ENCODE measurements at regions not wholly inside any gene's neighbourhood (a gene's known extent, or its start where the extent isn't known, plus 50 kb on each side); places are given as distances from the start of the nearest gene placed in this dataset.

- TF ChIP-seq POLR2A (IDR thresholded peaks at IDR 0.05; ENCODE audit: low read length) = no peak
- no peak for TF ChIP-seq GATA1 (IDR thresholded peaks at IDR 0.05; ENCODE audit: low read depth, low read length)
Measured at GRCh38 chr12:115403253-115403652, 719.3 kb upstream of the TBX3 start.

All from erythroblast (primary cell).